GM10248 (cell line): ENCODE measurements at regions not wholly inside any gene's neighbourhood (a gene's known extent, or its start where the extent isn't known, plus 50 kb on each side); places are given as distances from the start of the nearest gene placed in this dataset.

Experiments
- CTCF ChIA-PET: fragments of 300-600 bp; sonication (Branson Sonifier 250); formaldehyde crosslinking; extraction: SDS; loops from one replicate; lab custom pipeline; 2021; ENCODE audit warnings: antibody characterized with exemption; lab: Yijun Ruan, JAX
- POLR2A ChIA-PET: fragments of 350-650 bp; sonication (Branson Sonifier 250); formaldehyde crosslinking; extraction: SDS; loops from one replicate; lab custom pipeline; 2020; ENCODE audit warnings: antibody characterized with exemption; lab: Yijun Ruan, JAX
- DNase-seq: peaks from one replicate; pipeline ENCODE4 v3.0.0; 2012; ENCODE audit errors: extremely low spot score
- TF ChIP-seq, protein P1 (sequence below): IDR thresholded peaks from 2 replicates; pipeline ENCODE4 v1.5.1; 2012; ENCODE audit warnings: mild to moderate bottlenecking, low read depth; ENCODE audit errors: extremely low read depth, missing control alignments, control extremely low read depth

DNA sequence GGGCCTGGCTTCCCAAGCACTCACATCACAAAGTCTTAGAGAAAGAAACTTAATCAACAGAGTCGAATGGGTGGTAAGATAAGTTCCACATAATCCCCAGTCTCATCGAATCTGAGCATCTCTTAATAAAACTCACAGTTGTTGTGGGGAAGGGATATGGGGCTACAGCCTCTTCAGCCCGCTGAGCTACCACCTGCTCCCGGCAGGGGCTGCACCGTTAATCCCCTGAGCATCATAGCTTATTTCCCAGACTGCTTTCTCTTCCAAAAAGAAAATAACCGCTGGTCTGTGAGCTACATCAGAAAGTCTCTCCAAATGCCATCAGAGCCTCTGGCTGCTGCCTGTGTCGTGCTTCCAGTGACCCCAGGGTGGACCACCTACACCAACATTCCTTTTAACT, 139.4 kb upstream of the CELF4 start:
- POLR2A ChIA-PET, result no interaction called here
- no peak for DNase-seq
- CTCF ChIA-PET, result no interaction called here
- TF ChIP-seq, protein P1, sequence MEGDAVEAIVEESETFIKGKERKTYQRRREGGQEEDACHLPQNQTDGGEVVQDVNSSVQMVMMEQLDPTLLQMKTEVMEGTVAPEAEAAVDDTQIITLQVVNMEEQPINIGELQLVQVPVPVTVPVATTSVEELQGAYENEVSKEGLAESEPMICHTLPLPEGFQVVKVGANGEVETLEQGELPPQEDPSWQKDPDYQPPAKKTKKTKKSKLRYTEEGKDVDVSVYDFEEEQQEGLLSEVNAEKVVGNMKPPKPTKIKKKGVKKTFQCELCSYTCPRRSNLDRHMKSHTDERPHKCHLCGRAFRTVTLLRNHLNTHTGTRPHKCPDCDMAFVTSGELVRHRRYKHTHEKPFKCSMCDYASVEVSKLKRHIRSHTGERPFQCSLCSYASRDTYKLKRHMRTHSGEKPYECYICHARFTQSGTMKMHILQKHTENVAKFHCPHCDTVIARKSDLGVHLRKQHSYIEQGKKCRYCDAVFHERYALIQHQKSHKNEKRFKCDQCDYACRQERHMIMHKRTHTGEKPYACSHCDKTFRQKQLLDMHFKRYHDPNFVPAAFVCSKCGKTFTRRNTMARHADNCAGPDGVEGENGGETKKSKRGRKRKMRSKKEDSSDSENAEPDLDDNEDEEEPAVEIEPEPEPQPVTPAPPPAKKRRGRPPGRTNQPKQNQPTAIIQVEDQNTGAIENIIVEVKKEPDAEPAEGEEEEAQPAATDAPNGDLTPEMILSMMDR, result no peak

DNA sequence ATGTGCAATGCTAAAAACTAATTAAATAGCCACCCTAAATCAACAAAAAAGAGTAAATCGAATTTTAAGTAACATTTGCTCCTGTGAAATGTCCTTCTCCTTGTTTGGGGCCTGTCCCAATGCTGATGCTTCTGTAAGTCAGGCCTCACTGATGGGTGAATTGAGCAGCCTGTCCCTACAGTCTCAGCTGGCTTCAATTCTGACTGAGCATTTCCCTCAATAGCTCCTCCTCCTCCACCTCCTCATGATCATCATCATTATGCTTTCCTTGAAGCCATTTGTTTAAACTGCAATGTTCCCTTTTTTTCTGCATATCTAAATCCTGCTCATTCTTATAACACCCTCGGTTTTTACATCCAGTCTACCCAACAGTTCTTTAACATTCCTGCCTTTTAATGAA, 137.2 kb upstream of the CELF4 start:
- TF ChIP-seq, protein P1, result no peak
- CTCF ChIA-PET, result no interaction called here
- no peak for DNase-seq
- POLR2A ChIA-PET, result no interaction called here

DNA sequence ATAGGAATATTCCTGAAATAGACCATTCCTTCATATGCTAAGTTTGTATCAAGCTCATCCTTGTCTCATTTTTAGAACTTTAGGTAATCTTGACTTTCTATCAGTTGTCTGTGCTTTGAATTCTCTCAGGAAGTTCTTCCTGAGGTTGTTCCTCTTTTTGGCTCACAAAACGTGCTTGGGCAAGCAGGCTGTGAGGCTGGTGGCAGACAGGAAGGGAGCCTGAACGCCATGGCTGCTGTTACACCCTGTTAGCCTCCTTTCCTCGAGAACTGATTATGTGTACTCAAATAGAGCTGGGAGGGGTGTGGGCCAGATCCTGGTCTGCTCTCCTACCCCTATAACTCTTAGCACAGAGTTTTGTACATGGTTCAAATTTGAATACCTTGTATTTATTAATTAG, 136.4 kb upstream of the CELF4 start:
- TF ChIP-seq, protein P1, result no peak
- no peak for DNase-seq
- ChIA-PET CTCF (no interaction called here), POLR2A (no interaction called here)

DNA sequence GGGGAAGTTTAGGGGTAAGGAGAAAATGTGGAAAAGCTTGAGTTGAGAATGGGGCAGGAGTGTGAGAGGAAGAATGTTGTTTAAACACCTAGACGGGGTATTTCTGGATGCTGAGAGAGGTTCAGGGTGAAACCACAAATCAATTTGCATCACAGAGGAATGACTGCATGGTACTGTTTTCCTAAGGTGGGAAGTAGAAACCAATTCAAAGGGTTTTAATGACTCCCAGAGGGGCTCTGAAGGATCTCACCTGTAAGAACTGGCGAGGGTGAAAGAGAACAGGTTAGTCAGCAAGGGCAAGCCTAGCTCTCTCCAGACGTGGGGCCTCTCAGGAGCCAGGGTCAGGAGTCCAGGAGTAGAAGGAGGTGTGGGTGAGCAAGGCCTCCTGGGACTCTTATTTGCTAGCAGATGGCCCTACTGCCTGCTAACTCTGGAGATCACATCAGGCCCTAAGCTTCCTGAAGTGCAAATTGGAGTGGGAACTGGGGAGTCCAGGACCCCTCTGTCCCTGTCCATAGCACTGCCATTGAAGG, 133.0 kb upstream of the CELF4 start:
- ChIA-PET CTCF (no interaction called here), POLR2A (no interaction called here)
- TF ChIP-seq, protein P1, result no peak
- no peak for DNase-seq

DNA sequence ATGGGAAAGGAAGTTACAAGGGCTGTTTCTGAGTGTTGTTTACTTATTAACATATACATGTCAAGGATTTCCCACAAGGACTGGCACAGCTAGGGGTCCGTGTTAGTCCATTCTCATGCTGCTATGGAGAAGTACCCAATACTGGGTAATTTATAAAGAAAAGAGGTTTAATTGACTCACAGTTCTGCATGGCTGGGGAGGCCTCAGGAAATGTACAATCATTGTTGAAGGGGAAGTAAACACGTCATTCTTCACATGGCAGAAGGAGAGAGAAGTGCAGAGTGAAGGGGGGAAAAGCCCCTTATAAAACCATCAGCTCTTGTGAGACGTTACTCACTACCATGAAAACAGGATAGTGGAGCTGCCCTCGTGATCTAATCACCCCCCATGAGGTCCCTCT, 128.9 kb upstream of the CELF4 start:
- ChIA-PET POLR2A (no interaction called here), CTCF (no interaction called here)
- TF ChIP-seq, protein P1, result no peak
- DNase-seq, result no peak

DNA sequence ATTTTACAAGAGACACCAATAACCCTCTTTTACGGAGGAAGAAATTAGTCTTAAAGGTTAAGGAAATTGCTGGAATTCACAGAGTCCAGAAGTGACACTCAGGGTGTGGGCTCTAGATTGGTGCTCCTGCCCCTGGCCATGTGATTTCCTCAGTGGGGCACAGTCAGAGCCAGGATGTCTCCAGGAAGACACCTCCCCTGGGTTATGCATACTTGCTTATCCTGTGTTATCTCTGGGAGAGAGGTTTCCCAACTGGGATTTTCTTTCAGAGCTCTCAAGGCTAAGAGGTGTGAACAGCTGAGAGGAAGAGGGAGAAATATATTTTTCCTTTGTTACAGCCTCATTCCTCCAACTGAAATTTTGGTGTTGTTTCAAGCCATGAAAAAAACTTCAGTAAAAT, 125.6 kb upstream of the CELF4 start:
- ChIA-PET CTCF (no interaction called here), POLR2A (no interaction called here)
- DNase-seq, result no peak
- TF ChIP-seq, protein P1, result no peak
